ENCODE measurements at regions not wholly inside any gene's neighbourhood (a gene's known extent, or its start where the extent isn't known, plus 50 kb on each side); places are given as distances from the start of the nearest gene placed in this dataset.
A peak's percentile ranks its signal among the peaks of the same experiment; 100 is the strongest.
"Not testable (repeated sequence)": the region's sequence is repeated elsewhere in the genome, so short reads cannot be mapped to it uniquely, and the experiment has no call there.

- DNase-seq, result no peak
These were observed 66.2 kb downstream of the SC5D start for GRCh38 chr11:121358760-121359159.

DNA sequence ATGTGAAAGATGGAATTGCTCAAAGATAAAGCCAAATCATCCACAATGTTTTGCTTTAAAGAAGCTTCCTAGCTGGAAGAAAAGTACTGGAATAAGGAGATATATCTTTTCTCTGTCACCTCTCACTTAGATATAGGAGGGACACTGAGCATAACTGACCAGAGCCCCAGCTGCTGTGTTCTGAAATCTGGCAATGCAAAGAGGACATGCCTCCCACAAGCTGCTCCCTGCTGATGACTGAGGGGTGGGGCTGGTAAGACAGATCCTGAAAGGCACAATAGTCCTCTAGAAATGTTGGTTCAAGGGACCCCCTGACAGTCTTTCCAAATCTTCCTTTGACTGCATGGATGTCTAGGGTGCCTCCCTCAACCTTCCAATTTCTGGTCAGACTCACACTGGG is 67.0 kb downstream of the SC5D start:
- no peak for DNase-seq

- DNase-seq, result not testable (repeated sequence)
These were observed 70.4 kb downstream of the SC5D start for GRCh38 chr11:121362955-121363354.

- DNase-seq, result no peak
These were observed 72.7 kb downstream of the SC5D start for GRCh38 chr11:121365304-121365703.

- no peak for DNase-seq
These were observed 73.5 kb downstream of the SC5D start for GRCh38 chr11:121366038-121366437.

- peak; percentile 87 for DNase-seq
These were observed 74.7 kb downstream of the SC5D start for GRCh38 chr11:121367001-121367843.

DNA sequence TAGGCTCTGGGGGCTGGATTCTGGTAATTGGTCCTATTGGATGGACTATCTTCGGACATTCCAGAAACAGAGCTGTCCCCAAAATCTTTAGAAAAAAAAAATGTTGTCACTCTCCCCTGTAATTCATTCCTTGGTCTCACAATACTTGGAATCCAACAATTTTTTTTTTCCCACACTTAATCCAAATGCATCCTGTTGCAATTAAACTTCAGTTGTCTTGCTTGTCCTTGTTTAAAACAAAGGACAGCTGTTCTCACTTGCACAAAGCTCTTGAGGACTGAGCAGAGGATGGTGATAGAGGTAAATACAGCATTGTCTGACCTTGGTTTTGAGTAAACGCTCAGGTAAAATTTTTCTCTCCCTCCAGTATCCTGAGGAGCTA is 75.3 kb downstream of the SC5D start:
- no peak for DNase-seq

- no peak for DNase-seq
These were observed 76.0 kb downstream of the SC5D start for GRCh38 chr11:121368364-121369240.

- no peak for DNase-seq
These were observed 76.8 kb downstream of the SC5D start for GRCh38 chr11:121369366-121369765.

DNA sequence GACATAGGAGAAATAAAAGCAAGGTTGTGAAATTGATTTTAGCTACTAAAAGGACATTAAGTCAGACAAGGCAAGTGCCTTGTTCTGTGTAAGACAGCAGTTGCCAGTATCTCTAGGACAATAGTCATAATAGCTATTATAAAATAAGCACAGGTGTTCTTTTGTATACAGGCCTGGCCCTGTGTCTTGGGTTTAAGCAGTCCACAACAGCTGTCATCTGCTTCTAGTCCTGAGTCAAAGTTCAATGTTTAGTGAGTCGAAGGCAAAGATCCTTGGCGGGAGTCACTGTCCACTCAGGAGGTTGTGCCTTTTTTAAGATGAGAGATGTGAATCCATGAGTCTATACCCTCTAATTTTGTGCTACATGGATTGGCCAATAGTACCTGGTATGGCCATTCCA is 79.5 kb downstream of the SC5D start:
- DNase-seq, result no peak

- DNase-seq, result no peak
These were observed 79.3 kb upstream of the SORL1 start for GRCh38 chr11:121372671-121373429.

- no peak for DNase-seq
These were observed 77.7 kb upstream of the SORL1 start for GRCh38 chr11:121374286-121374985.

DNA sequence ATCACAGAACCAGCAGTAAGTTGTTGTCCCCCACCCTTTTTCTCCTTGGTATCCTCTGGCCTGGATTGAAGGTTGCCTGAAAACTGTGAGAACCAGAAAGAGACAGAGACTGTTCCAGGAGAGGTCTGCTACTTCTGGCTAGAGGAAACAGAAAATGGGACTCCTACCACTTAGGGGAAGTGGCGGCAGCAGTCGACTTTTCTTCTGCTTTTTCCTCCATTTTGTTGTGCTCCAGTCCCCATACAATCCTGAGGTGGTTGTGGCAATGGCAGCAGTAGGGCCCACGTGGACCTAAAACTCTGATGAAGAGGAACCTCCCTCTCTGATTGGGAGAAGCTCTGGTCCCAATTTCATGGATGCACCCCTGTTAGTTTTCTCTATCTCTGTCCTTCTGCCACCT is 76.0 kb upstream of the SORL1 start:
- DNase-seq, result no peak

DNA sequence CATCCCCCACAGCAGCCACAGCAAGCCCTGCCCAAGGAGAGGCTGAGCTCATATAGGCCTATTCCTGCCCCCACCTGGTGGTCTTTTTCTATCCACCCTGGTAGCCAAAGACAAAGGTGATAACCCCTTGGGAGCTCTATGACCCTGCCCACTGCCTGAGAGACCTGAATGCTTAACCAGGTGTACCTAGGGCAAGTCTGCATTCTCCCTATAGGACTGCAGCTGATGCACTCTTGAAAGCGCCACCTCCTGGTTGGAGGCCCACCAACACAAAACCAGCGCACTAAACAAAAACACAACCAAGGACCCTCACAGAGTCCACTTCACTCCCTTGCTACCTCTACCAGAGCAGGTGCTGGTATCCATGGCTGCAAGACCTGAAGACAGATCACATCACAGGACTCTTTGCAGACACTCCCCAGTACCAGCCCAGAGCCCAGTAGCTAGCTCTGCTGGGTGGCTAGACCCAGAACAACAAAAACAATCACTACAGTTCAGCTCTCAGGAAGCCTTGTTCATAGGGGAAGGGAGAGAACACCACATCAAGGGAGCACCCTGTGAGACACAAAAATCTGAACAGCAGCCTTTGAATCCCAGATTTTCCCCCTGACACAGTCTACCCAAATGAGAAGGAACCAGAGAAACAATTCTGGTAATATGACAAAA is 72.8 kb upstream of the SORL1 start:
- DNase-seq, result not testable (repeated sequence)

DNA sequence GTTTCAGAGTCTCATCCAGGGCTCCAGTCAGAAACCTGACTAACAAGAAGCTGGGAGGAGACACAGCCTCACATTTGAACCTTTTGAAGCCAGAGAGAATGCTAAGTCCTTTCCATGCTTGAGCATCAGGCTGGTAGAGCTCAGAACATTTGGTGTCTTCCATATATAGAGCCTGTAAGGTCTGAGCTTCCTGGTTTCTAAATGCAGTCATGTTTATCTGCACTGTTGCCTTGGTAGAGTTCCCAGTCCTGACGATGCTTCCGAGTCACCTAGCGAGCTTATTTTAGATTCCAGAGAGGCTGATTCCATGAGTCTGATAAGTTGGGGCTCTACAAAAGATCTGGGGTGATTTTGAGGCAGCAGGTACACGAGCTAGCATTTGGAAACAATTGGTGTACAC is 68.4 kb upstream of the SORL1 start:
- DNase-seq, result no peak

GRCh38 chr11:121385688-121386087 is 66.4 kb upstream of the SORL1 start:
- no peak for DNase-seq

Data from NCI-H524 treated with DMSO at 0.1 percent for 48 hours (cell line).